CD14-positive monocyte (primary cell): ENCODE measurements at regions not wholly inside any gene's neighbourhood (a gene's known extent, or its start where the extent isn't known, plus 50 kb on each side); places are given as distances from the start of the nearest gene placed in this dataset.

Experiments
- DNase-seq, 3 donors: peaks; one replicate each; pipeline ENCODE4 v3.0.0-alpha.2; 2011 to 2022
- H2AFZ ChIP-seq: 2 replicates; pipeline ENCODE4 v1.6.0; 2012; ENCODE audit warnings: mild to moderate bottlenecking, low read depth, low read length, inconsistent platforms; ENCODE audit not compliant: insufficient read depth, poor library complexity, severe bottlenecking
- H3K27ac ChIP-seq, 2 donors: 1 replicate in 1 of 2; 2 replicates in 1 of 2; pipeline ENCODE4 v1.5.1; 2012 to 2013; ENCODE audit warnings: low read length in 2 of 2, control low read depth in 1 of 2, inconsistent platforms in 1 of 2, low read depth in 1 of 2, mild to moderate bottlenecking in 1 of 2
- H3K27me3 ChIP-seq, 2 donors: one replicate each; pipeline versions ENCODE4 v1.6.0 to v1.6.1; 2011 to 2013; ENCODE audit warnings: low read length in 2 of 2; ENCODE audit not compliant: control insufficient read depth in 2 of 2, insufficient read depth in 2 of 2
- H3K36me3 ChIP-seq, 2 donors: replicated peaks in 1 of 2; 1 replicate in 1 of 2; 2 replicates in 1 of 2; pipeline versions ENCODE4 v1.5.1 to v1.6.1; 2012 to 2013; ENCODE audit warnings: low read length in 2 of 2, control low read depth in 1 of 2, inconsistent platforms in 1 of 2, mild to moderate bottlenecking in 1 of 2; ENCODE audit not compliant: insufficient read depth in 2 of 2, control insufficient read depth in 1 of 2
- H3K4me1 ChIP-seq, 2 donors: 1 replicate in 1 of 2; 2 replicates in 1 of 2; pipeline versions ENCODE4 v1.5.1 to v1.6.1; 2012 to 2013; ENCODE audit warnings: low read length in 2 of 2, control low read depth in 1 of 2, inconsistent platforms in 1 of 2, mild to moderate bottlenecking in 1 of 2, moderate library complexity in 1 of 2; ENCODE audit not compliant: insufficient read depth in 2 of 2, control insufficient read depth in 1 of 2
- H3K4me2 ChIP-seq: replicated peaks from 2 replicates; pipeline ENCODE3; 2012; ENCODE audit warnings: low read length, moderate library complexity, mild to moderate bottlenecking; ENCODE audit not compliant: poor library complexity, severe bottlenecking; ENCODE audit errors: extremely low read depth
- H3K4me3 ChIP-seq, 3 experiments: fragments of 200-600 bp in 1 of 3; sonication (generic) in 1 of 3; replicated peaks in 1 of 3; 1 replicate in 2 of 3; 2 replicates in 1 of 3; pipeline ENCODE4 v1.5.1; 2011 to 2013; ENCODE audit warnings: low read length in 3 of 3, mild to moderate bottlenecking in 3 of 3, control low read depth in 2 of 3, low read depth in 2 of 3, inconsistent platforms in 1 of 3, moderate library complexity in 1 of 3
- H3K79me2 ChIP-seq: 2 replicates; pipeline ENCODE4 v1.6.0; 2012; ENCODE audit warnings: mild to moderate bottlenecking, control low read depth, inconsistent platforms, low read length, moderate library complexity; ENCODE audit not compliant: insufficient read depth
- H3K9ac ChIP-seq: 2 replicates; pipeline ENCODE4 v1.6.0; 2017; ENCODE audit warnings: low read length, mild to moderate bottlenecking; ENCODE audit not compliant: insufficient read depth, poor library complexity, severe bottlenecking
- H3K9me3 ChIP-seq, 2 donors: replicated peaks in 1 of 2; 1 replicate in 1 of 2; 2 replicates in 1 of 2; pipeline versions ENCODE4 v1.5.1 to v1.6.1; 2012 to 2013; ENCODE audit warnings: low read length in 2 of 2, control low read depth in 1 of 2; ENCODE audit not compliant: control insufficient read depth in 1 of 2, insufficient read depth in 1 of 2
- H4K20me1 ChIP-seq: 2 replicates; pipeline ENCODE4 v1.6.0; 2012; ENCODE audit warnings: mild to moderate bottlenecking, low read length, control low read depth, moderate library complexity; ENCODE audit not compliant: insufficient read depth
- H3K27ac Mint-ChIP-seq, 7 donors: one replicate each; pipeline ENCODE4 v1.8.0; 2020; ENCODE audit warnings: mild to moderate bottlenecking in 7 of 7, mixed read lengths in 7 of 7, moderate library complexity in 6 of 7, inconsistent platforms in 2 of 7
- H3K27me3 Mint-ChIP-seq, 3 donors: one replicate each; pipeline ENCODE4 v1.8.0; 2021 to 2022; ENCODE audit warnings: low read depth in 3 of 3, mild to moderate bottlenecking in 3 of 3, mixed read lengths in 3 of 3, moderate library complexity in 3 of 3, inconsistent platforms in 1 of 3
- H3K36me3 Mint-ChIP-seq, 2 donors: one replicate each; pipeline ENCODE4 v1.8.0; 2020; ENCODE audit warnings: mixed read lengths in 2 of 2, inconsistent platforms in 1 of 2, mild to moderate bottlenecking in 1 of 2
- H3K4me1 Mint-ChIP-seq: one replicate; pipeline ENCODE4 v1.8.0; 2020; ENCODE audit warnings: mild to moderate bottlenecking, mixed read lengths
- H3K4me3 Mint-ChIP-seq, 2 donors: one replicate each; pipeline ENCODE4 v1.8.0; 2020; ENCODE audit warnings: mild to moderate bottlenecking in 2 of 2, mixed read lengths in 2 of 2, moderate library complexity in 1 of 2
- H3K9me3 Mint-ChIP-seq, 7 donors: one replicate each; pipeline ENCODE4 v1.8.0; 2020 to 2022; ENCODE audit warnings: mixed read lengths in 7 of 7, mild to moderate bottlenecking in 6 of 7, moderate library complexity in 6 of 7, inconsistent platforms in 2 of 7
- WGBS: methylation state at CpG from one replicate; pipeline ENCODE4 v1.1.5; 2013; ENCODE audit warnings: missing lambda C conversion rate; ENCODE audit not compliant: insufficient coverage; 5-methylcytosine and 5-hydroxymethylcytosine counted together
- intact Hi-C, 2 donors: fragments of 100-400 bp; cut with micrococcal nuclease; formaldehyde crosslinking; loops; one replicate each; pipeline versions ENCODE4 v1.15.0 to v1.15.1; 2023
- TF ChIP-seq, protein P1 (sequence below): fragments of 200-600 bp; IDR thresholded peaks from one replicate; pipeline ENCODE4 v1.8.0; 2022; ENCODE audit warnings: antibody characterized with exemption, mild to moderate bottlenecking

DNA sequence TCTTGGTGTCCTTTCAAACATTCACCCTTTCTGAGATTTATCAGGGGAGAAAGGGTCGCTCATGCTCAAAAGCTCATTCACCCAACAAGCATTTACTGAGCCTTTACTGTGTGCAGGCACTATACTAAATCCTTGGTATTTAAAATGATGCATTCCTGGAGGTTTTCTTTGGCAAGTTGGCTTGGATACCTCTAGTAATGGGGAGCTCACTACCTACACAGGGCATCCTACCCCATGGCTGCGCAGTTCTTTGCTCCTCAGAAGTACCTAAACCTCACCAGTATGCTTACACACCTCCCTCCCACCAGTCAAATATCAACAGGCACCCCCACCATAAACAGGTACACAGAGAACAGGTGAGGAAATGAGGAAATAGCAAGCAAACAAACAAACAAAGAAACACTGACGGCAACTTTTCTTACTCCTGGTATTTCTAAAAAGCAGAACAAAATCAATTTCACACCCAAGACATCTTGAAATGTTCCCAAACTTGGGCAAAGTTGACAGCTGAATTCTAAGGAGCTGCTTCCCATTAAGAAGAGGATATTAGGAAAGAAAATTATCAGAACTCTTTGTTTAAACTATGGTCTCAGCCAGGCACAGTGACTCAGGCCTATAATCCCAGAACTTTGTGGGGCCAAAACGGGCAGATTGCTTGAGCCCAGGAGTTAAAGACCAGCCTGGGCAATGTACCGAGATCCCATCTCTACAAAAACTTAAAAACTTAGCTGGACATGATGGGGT, 104.8 kb downstream of the PSMG1 start:
- peaks cover 46 to 47% of the 10 kb centered on the region in 2 donors for H3K4me1 ChIP-seq

DNA sequence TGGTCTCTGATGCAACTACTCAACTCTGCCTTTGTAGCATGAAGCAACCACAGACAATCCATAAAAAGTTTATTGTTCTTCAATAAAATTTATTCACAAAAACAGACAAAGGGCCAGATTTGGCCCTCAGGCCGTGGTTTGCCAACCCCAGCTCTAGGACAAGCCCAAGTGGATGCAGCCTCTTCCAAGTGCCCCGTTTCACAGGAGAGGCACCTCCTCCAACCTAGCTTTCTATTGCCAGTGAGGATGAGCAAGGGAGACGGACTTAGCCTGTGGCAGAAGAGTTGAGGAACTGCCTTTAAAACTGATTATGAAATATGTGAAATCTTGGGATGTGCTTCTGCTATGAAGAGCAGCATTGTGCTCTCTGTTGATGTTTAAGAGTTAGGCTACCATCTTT, 105.4 kb downstream of the PSMG1 start:
- WGBS, result 100% methylated on average over 1 of the region's 3 CpGs

More for the DNA sequence above, 104.8 kb downstream of the PSMG1 start:
- peak overlapping the region in 1 of 3 experiments; percentile 8 for H3K4me3 ChIP-seq
- peaks cover 0 to 4% of the 10 kb centered on the region in 2 donors for H3K9me3 ChIP-seq
- TF ChIP-seq, protein P1, sequence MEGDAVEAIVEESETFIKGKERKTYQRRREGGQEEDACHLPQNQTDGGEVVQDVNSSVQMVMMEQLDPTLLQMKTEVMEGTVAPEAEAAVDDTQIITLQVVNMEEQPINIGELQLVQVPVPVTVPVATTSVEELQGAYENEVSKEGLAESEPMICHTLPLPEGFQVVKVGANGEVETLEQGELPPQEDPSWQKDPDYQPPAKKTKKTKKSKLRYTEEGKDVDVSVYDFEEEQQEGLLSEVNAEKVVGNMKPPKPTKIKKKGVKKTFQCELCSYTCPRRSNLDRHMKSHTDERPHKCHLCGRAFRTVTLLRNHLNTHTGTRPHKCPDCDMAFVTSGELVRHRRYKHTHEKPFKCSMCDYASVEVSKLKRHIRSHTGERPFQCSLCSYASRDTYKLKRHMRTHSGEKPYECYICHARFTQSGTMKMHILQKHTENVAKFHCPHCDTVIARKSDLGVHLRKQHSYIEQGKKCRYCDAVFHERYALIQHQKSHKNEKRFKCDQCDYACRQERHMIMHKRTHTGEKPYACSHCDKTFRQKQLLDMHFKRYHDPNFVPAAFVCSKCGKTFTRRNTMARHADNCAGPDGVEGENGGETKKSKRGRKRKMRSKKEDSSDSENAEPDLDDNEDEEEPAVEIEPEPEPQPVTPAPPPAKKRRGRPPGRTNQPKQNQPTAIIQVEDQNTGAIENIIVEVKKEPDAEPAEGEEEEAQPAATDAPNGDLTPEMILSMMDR, result no peak
- H3K9ac ChIP-seq, result no peak overlapping the region
- H3K36me3 ChIP-seq, result no peaks in the 10 kb centered on the region
- Mint-ChIP-seq H3K9me3 (peaks cover 7 to 15% (median 10%) of the 10 kb centered on the region in 7 donors), H3K4me3 (no peak overlapping the region), H3K4me1 (peaks cover 38% of the 10 kb centered on the region), H3K27ac (peak overlapping the region; percentile 92 to 99 (median 96)), H3K36me3 (peaks cover 0 to 5% of the 10 kb centered on the region in 2 donors), H3K27me3 (peaks cover 0 to 6% (median 0%) of the 10 kb centered on the region in 3 donors)
- no peak overlapping the region for H2AFZ ChIP-seq
- DNase-seq, result no peak
- no peaks in the 10 kb centered on the region for H3K27me3 ChIP-seq
- WGBS, result no CpG with 5 or more reads among the region's 5 CpGs
- H4K20me1 ChIP-seq, result no peaks in the 10 kb centered on the region
- H3K27ac ChIP-seq, result peak overlapping the region; percentile 40 to 80
- H3K79me2 ChIP-seq, result no peaks in the 10 kb centered on the region
- intact Hi-C loops, result loop anchor here in 1 of 2 donors (2.0 kb wide), 1 partner anchor 16 kb away; no protein-coding TSS in a partner anchor
- H3K4me2 ChIP-seq, result no peak overlapping the region

More for the DNA sequence above, 105.4 kb downstream of the PSMG1 start:
- Mint-ChIP-seq H3K4me3 (no peak overlapping the region), H3K27ac (peak overlapping the region; percentile 57 to 99 (median 96)), H3K36me3 (peaks cover 0 to 5% of the 10 kb centered on the region in 2 donors), H3K4me1 (peaks cover 37% of the 10 kb centered on the region), H3K27me3 (peaks cover 0 to 4% (median 0%) of the 10 kb centered on the region in 3 donors), H3K9me3 (peaks cover 7 to 15% (median 10%) of the 10 kb centered on the region in 7 donors)
- TF ChIP-seq, protein P1, result no peak
- H3K27me3 ChIP-seq, result no peaks in the 10 kb centered on the region
- H2AFZ ChIP-seq, result no peak overlapping the region
- H3K27ac ChIP-seq, result peak overlapping the region in 1 of 2 donors; percentile 80
- no peaks in the 10 kb centered on the region for H4K20me1 ChIP-seq
- DNase-seq, result peak; percentile 36 to 64 (median 64)
- no peaks in the 10 kb centered on the region for H3K36me3 ChIP-seq
- peaks cover 39 to 41% of the 10 kb centered on the region in 2 donors for H3K4me1 ChIP-seq
- H3K4me2 ChIP-seq, result peak overlapping the region; percentile 3
- no peak overlapping the region for H3K9ac ChIP-seq
- H3K79me2 ChIP-seq, result no peaks in the 10 kb centered on the region
- no peak overlapping the region for H3K4me3 ChIP-seq
- intact Hi-C loops, result loop anchor here in 1 of 2 donors (2.0 kb wide), 1 partner anchor 17 kb away; no protein-coding TSS in a partner anchor
- peaks cover 0 to 4% of the 10 kb centered on the region in 2 donors for H3K9me3 ChIP-seq
